ENCODE measurements at regions not wholly inside any gene's neighbourhood (a gene's known extent, or its start where the extent isn't known, plus 50 kb on each side); places are given as distances from the start of the nearest gene placed in this dataset.
A peak's percentile ranks its signal among the peaks of the same experiment; 100 is the strongest.

DNA sequence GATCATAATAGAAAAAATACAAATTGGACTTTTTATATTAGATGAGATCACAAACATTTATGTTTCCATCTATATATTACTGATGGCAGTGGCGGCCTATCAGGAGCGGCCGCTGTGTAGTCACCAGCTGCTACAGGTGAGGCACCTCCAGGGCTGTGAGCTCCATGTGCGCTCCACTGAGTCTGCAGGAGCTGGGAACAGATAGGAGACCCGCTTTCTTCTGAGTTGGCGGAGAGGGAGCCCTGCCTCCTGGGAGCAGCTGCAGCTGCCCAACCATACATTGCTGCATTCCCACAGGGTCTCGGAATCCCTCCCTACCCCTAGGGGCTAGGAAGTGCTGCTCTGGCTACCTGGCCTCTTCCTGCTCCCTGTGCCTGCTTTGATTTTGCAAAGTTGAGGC lies 812.9 kb downstream of the PDHA2 start:
- Histone ChIP-seq H3K27ac (no peak overlapping the region), H3K27me3 (no peaks in the 10 kb centered on the region), H3K4me1 (no peaks in the 10 kb centered on the region), H3K36me3 (no peaks in the 10 kb centered on the region), H3K4me3 (no peak overlapping the region), H3K9me3 (peaks cover 0 to 6% (median 0%) of the 10 kb centered on the region in 12 donors)
- intact Hi-C loops (cut with DNase I) = no loop called here
- ATAC-seq = no peak
- WGBS, 4 donors = 87 to 95% (median 94%) methylated on average over 6 to 7 of the region's 7 CpGs
- no peak for DNase-seq
- no peak for TF ChIP-seq POLR2A (IDR thresholded peaks at IDR 0.05)

DNA sequence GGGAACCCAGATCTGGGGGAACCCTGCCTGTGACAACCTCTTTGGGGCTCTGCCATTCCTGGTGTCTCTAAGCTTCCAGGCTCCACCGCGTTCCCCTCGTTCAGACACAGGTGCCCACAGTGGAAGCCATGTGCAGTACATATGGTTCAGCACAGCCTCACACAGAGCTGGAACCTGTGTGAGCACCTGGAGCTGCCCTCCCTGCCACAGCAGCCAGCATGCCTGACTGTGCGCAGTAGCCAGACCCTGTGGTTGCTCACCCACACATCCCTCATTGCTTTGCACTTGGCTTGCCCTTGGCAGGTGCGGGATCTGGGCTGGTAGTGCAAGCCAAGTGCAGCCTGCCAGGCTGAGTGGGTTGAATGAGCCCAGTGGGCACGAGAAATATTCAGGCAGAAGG lies 814.2 kb downstream of the PDHA2 start:
- intact Hi-C loops (cut with DNase I) = no loop called here
- DNase-seq = peak in 1 of 5 donors; percentile 10
- Histone ChIP-seq H3K9me3 (peaks cover 0 to 6% (median 0%) of the 10 kb centered on the region in 12 donors), H3K36me3 (no peaks in the 10 kb centered on the region), H3K27me3 (no peaks in the 10 kb centered on the region), H3K27ac (no peak overlapping the region), H3K4me3 (no peak overlapping the region), H3K4me1 (no peaks in the 10 kb centered on the region)
- 86 to 89% (median 88%) methylated on average over 6 of the region's 6 CpGs for WGBS, 4 donors
- TF ChIP-seq, protein P1, sequence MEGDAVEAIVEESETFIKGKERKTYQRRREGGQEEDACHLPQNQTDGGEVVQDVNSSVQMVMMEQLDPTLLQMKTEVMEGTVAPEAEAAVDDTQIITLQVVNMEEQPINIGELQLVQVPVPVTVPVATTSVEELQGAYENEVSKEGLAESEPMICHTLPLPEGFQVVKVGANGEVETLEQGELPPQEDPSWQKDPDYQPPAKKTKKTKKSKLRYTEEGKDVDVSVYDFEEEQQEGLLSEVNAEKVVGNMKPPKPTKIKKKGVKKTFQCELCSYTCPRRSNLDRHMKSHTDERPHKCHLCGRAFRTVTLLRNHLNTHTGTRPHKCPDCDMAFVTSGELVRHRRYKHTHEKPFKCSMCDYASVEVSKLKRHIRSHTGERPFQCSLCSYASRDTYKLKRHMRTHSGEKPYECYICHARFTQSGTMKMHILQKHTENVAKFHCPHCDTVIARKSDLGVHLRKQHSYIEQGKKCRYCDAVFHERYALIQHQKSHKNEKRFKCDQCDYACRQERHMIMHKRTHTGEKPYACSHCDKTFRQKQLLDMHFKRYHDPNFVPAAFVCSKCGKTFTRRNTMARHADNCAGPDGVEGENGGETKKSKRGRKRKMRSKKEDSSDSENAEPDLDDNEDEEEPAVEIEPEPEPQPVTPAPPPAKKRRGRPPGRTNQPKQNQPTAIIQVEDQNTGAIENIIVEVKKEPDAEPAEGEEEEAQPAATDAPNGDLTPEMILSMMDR (IDR thresholded peaks at IDR 0.05) = no peak
- TF ChIP-seq POLR2A (IDR thresholded peaks at IDR 0.05) = no peak
- no peak for ATAC-seq

DNA sequence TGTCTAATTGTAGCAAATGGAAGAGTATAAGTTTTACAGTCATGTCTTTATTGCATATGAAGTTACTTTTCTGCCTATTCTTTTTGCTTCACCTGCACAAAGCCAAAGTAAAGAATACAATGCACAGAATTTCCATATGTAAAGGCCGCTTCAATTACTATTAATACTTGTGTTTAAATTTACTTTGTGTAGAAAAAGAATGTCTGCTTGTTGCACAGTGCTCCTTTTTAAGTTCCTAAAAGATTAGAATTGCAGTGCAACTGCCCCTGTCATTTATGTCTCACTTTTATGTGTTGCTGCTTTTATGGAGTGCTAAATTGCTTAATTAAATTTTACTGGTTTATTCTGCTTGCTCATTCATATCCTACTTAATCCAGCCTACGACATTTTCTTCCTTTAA lies 830.5 kb downstream of the PDHA2 start:
- intact Hi-C loops (cut with DNase I) = no loop called here
- no peak for ATAC-seq

DNA sequence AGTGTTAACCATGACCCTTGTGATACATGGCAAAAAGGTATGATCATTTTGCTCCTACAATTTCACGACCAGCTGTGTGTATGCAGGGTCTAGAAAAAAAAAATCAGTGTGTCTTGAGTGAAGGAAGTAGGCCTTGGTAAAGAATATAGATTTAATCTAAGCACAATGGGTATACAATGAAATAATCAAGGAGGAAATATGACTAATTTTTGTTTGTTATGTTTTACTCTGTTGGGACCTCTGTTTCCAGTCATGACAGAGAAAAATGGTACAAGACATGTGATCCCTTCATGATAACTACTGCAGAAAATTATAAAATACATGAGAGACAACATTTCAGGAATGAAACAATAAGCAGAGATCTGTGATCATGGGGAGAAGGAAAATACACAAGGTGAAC lies 835.5 kb downstream of the PDHA2 start:
- TF ChIP-seq, protein P1 (IDR thresholded peaks at IDR 0.05) = no peak
- no peak for TF ChIP-seq POLR2A (IDR thresholded peaks at IDR 0.05)
- Histone ChIP-seq H3K4me1 (no peaks in the 10 kb centered on the region), H3K27me3 (no peaks in the 10 kb centered on the region), H3K36me3 (no peaks in the 10 kb centered on the region), H3K4me3 (no peak overlapping the region), H3K27ac (no peak overlapping the region), H3K9me3 (peaks cover 0 to 7% (median 0%) of the 10 kb centered on the region in 12 donors)
- ATAC-seq (no peak), DNase-seq (no peak)
- intact Hi-C loops (cut with DNase I) = no loop called here
- WGBS, 4 donors = 63 to 74% (median 68%) methylated on average over 1 of the region's 1 CpG

More for the DNA sequence above, 830.5 kb downstream of the PDHA2 start:
- WGBS, 4 donors = 74 to 84% (median 80%) methylated on average over 2 of the region's 2 CpGs
- Histone ChIP-seq H3K4me3 (no peak overlapping the region), H3K4me1 (no peaks in the 10 kb centered on the region), H3K27me3 (no peaks in the 10 kb centered on the region), H3K9me3 (peaks cover 0 to 11% (median 0%) of the 10 kb centered on the region in 12 donors), H3K36me3 (no peaks in the 10 kb centered on the region), H3K27ac (no peak overlapping the region)
- DNase-seq = no peak
- no peak for TF ChIP-seq POLR2A (IDR thresholded peaks at IDR 0.05)
- TF ChIP-seq, protein P1 (IDR thresholded peaks at IDR 0.05) = no peak

DNA sequence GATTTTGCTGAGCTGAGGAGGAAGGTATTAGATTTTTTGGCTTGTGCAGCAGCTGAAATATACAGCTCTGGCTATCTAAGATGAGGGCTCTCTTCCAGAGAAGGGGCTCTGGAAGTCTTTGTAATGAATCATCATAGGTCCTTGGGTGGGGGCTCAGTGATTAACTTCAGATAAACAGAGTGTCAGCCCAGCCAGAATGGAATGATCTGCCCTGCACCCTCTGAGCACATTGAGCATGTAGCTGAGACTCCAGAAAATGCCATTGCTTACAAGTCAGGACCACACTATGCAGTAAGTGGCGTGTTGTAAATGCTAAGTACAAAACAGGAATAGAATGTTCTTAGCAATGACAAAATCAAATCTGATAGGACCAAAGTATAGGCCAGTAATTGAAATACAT lies 836.0 kb downstream of the PDHA2 start:
- ATAC-seq = no peak
- 66 to 81% (median 74%) methylated on average over 1 of the region's 1 CpG for WGBS, 4 donors

More for the DNA sequence above, 836.0 kb downstream of the PDHA2 start:
- TF ChIP-seq POLR2A (IDR thresholded peaks at IDR 0.05) = no peak
- TF ChIP-seq, protein P1 (IDR thresholded peaks at IDR 0.05) = no peak
- no peaks in the 10 kb centered on the region for H3K36me3 ChIP-seq
- no peak overlapping the region for H3K27ac ChIP-seq
- H3K4me1 ChIP-seq = no peaks in the 10 kb centered on the region
- no peak for DNase-seq
- H3K27me3 ChIP-seq = no peaks in the 10 kb centered on the region
- no peak overlapping the region for H3K4me3 ChIP-seq
- peaks cover 0 to 7% (median 0%) of the 10 kb centered on the region in 12 donors for H3K9me3 ChIP-seq
- intact Hi-C loops (cut with DNase I) = no loop called here
